ENCODE measurements at regions not wholly inside any gene's neighbourhood (a gene's known extent, or its start where the extent isn't known, plus 50 kb on each side); places are given as distances from the start of the nearest gene placed in this dataset.
A peak's percentile ranks its signal among the peaks of the same experiment; 100 is the strongest.

- H3K36me3 Mint-ChIP-seq (ENCODE audit: low read depth) = peaks cover 19% of the 10 kb centered on the region
- peak overlapping the region; percentile 99 for H3K27ac Mint-ChIP-seq
- peak overlapping the region; percentile 89 for H3K4me3 Mint-ChIP-seq
Measured at GRCh38 chr19:46953955-46954501, 65.6 kb upstream of the NPAS1 start.

GRCh38 chr19:46954502-46954992 is 65.1 kb upstream of the NPAS1 start:
- H3K4me3 Mint-ChIP-seq = peak overlapping the region; percentile 89

More at GRCh38 chr19:46953955-46954501, 65.6 kb upstream of the NPAS1 start:
- Mint-ChIP-seq H3K27me3 (ENCODE audit: low read depth) (no peaks in the 10 kb centered on the region), H3K4me1 (ENCODE audit: low read depth) (peaks cover 73% of the 10 kb centered on the region), H3K9me3 (no peaks in the 10 kb centered on the region)

GRCh38 chr19:46954993-46955812 is 64.4 kb upstream of the NPAS1 start:
- no peaks in the 10 kb centered on the region for H3K9me3 Mint-ChIP-seq
- peak overlapping the region; percentile 99 for H3K27ac Mint-ChIP-seq
- no peaks in the 10 kb centered on the region for H3K27me3 Mint-ChIP-seq (ENCODE audit: low read depth)
- peaks cover 19% of the 10 kb centered on the region for H3K36me3 Mint-ChIP-seq (ENCODE audit: low read depth)
- peaks cover 73% of the 10 kb centered on the region for H3K4me1 Mint-ChIP-seq (ENCODE audit: low read depth)
- H3K4me3 Mint-ChIP-seq = peak overlapping the region; percentile 89

More at GRCh38 chr19:46954502-46954992, 65.1 kb upstream of the NPAS1 start:
- peaks cover 71% of the 10 kb centered on the region for H3K4me1 Mint-ChIP-seq (ENCODE audit: low read depth)
- H3K9me3 Mint-ChIP-seq = no peaks in the 10 kb centered on the region
- peak overlapping the region; percentile 99 for H3K27ac Mint-ChIP-seq
- peaks cover 19% of the 10 kb centered on the region for H3K36me3 Mint-ChIP-seq (ENCODE audit: low read depth)
- H3K27me3 Mint-ChIP-seq (ENCODE audit: low read depth) = no peaks in the 10 kb centered on the region

- H3K27me3 Mint-ChIP-seq (ENCODE audit: low read depth) = no peaks in the 10 kb centered on the region
- peaks cover 68% of the 10 kb centered on the region for H3K4me1 Mint-ChIP-seq (ENCODE audit: low read depth)
- no peaks in the 10 kb centered on the region for H3K9me3 Mint-ChIP-seq
- H3K27ac Mint-ChIP-seq = peak overlapping the region; percentile 99
- H3K36me3 Mint-ChIP-seq (ENCODE audit: low read depth) = peaks cover 17% of the 10 kb centered on the region
- H3K4me3 Mint-ChIP-seq = peak overlapping the region; percentile 89
Measured at GRCh38 chr19:46955813-46956371, 63.7 kb upstream of the NPAS1 start.

- Mint-ChIP-seq H3K27me3 (ENCODE audit: low read depth) (no peaks in the 10 kb centered on the region), H3K4me3 (peak overlapping the region; percentile 14), H3K9me3 (no peaks in the 10 kb centered on the region), H3K27ac (peak overlapping the region; percentile 71), H3K36me3 (ENCODE audit: low read depth) (peaks cover 18% of the 10 kb centered on the region), H3K4me1 (ENCODE audit: low read depth) (peaks cover 66% of the 10 kb centered on the region)
Measured at GRCh38 chr19:46958532-46958931, 61.1 kb upstream of the NPAS1 start.

- Mint-ChIP-seq H3K4me1 (ENCODE audit: low read depth) (peaks cover 52% of the 10 kb centered on the region), H3K27ac (peak overlapping the region; percentile 26), H3K9me3 (no peaks in the 10 kb centered on the region), H3K36me3 (ENCODE audit: low read depth) (peaks cover 15% of the 10 kb centered on the region), H3K27me3 (ENCODE audit: low read depth) (no peaks in the 10 kb centered on the region), H3K4me3 (no peak overlapping the region)
Measured at GRCh38 chr19:46959894-46960556, 59.6 kb upstream of the NPAS1 start.

GRCh38 chr19:46962030-46962570 is 57.5 kb upstream of the NPAS1 start:
- no peaks in the 10 kb centered on the region for H3K9me3 Mint-ChIP-seq
- H3K4me3 Mint-ChIP-seq = no peak overlapping the region
- H3K36me3 Mint-ChIP-seq (ENCODE audit: low read depth) = peaks cover 17% of the 10 kb centered on the region
- H3K4me1 Mint-ChIP-seq (ENCODE audit: low read depth) = peaks cover 40% of the 10 kb centered on the region
- H3K27ac Mint-ChIP-seq = peak overlapping the region; percentile 82
- no peaks in the 10 kb centered on the region for H3K27me3 Mint-ChIP-seq (ENCODE audit: low read depth)

- Mint-ChIP-seq H3K27me3 (ENCODE audit: low read depth) (no peaks in the 10 kb centered on the region), H3K4me3 (peak overlapping the region; percentile 49), H3K4me1 (ENCODE audit: low read depth) (peaks cover 47% of the 10 kb centered on the region)
Measured at GRCh38 chr19:46963093-46963734, 56.4 kb upstream of the NPAS1 start.

GRCh38 chr19:46967578-46968032 is 52.0 kb upstream of the NPAS1 start:
- H3K9me3 Mint-ChIP-seq = no peaks in the 10 kb centered on the region
- H3K27me3 Mint-ChIP-seq (ENCODE audit: low read depth) = no peaks in the 10 kb centered on the region
- peaks cover 26% of the 10 kb centered on the region for H3K36me3 Mint-ChIP-seq (ENCODE audit: low read depth)
- peak overlapping the region; percentile 67 for H3K27ac Mint-ChIP-seq
- peak overlapping the region; percentile 76 for H3K4me3 Mint-ChIP-seq
- H3K4me1 Mint-ChIP-seq (ENCODE audit: low read depth) = peaks cover 41% of the 10 kb centered on the region

More at GRCh38 chr19:46963093-46963734, 56.4 kb upstream of the NPAS1 start:
- Mint-ChIP-seq H3K9me3 (no peaks in the 10 kb centered on the region), H3K27ac (peak overlapping the region; percentile 82), H3K36me3 (ENCODE audit: low read depth) (peaks cover 22% of the 10 kb centered on the region)
